A673 (cell line): ENCODE measurements at regions not wholly inside any gene's neighbourhood (a gene's known extent, or its start where the extent isn't known, plus 50 kb on each side); places are given as distances from the start of the nearest gene placed in this dataset.

Experiments
- BruUV-seq: library from RNA; stranded (reverse); fragments of 400-500 nt; replicated peaks from 2 replicates; lab custom pipeline; 2021; lab: Mats Ljungman, UMichigan
- CTCF ChIA-PET: fragments of 300-600 bp; sonication (Branson Sonifier 250); formaldehyde crosslinking; loops from one replicate; lab custom pipeline; 2022; ENCODE audit warnings: antibody characterized with exemption; lab: Charles Lee
- POLR2A ChIA-PET: fragments of 300-600 bp; sonication (Branson Sonifier 250); formaldehyde crosslinking; loops from one replicate; lab custom pipeline; 2022; ENCODE audit warnings: antibody characterized with exemption; ENCODE audit not compliant: low non-redundant PET; lab: Charles Lee
- DNase-seq: peaks from one replicate; pipeline ENCODE4 v3.0.0-alpha.2; 2015; ENCODE audit warnings: low spot score
- H3K27ac ChIP-seq: fragments of 200-600 bp; sonication (generic); 2 replicates; pipeline ENCODE4 v1.5.1; 2016; ENCODE audit warnings: mixed run types, low read depth, mild to moderate bottlenecking, mixed read lengths, antibody characterized with exemption, low read length; ENCODE audit not compliant: poor library complexity, severe bottlenecking
- H3K27me3 ChIP-seq: fragments of 200-600 bp; sonication (generic); replicated peaks from 2 replicates; pipeline ENCODE4 v1.6.1; 2017; ENCODE audit warnings: mixed run types, low read depth, mild to moderate bottlenecking, mixed read lengths, antibody characterized with exemption, low read length; ENCODE audit not compliant: insufficient read depth, poor library complexity
- H3K36me3 ChIP-seq: fragments of 200-600 bp; sonication (generic); 2 replicates; pipeline ENCODE4 v1.6.1; 2016; ENCODE audit warnings: mixed run types, mild to moderate bottlenecking, mixed read lengths, antibody characterized with exemption, low read length; ENCODE audit not compliant: insufficient read depth, poor library complexity, severe bottlenecking
- H3K4me1 ChIP-seq: fragments of 200-600 bp; sonication (generic); 2 replicates; pipeline ENCODE4 v1.6.1; 2017; ENCODE audit warnings: mixed run types, mild to moderate bottlenecking, mixed read lengths, antibody characterized with exemption, low read length; ENCODE audit not compliant: insufficient read depth, poor library complexity, severe bottlenecking
- H3K4me3 ChIP-seq: fragments of 200-600 bp; sonication (generic); 2 replicates; pipeline ENCODE4 v1.5.1; 2016; ENCODE audit warnings: low read depth, mixed run types, mild to moderate bottlenecking, mixed read lengths, low read length; ENCODE audit not compliant: poor library complexity, severe bottlenecking
- H3K9me3 ChIP-seq: fragments of 200-600 bp; sonication (generic); 2 replicates; pipeline ENCODE4 v1.6.1; 2016; ENCODE audit warnings: mixed run types, low read depth, mild to moderate bottlenecking, mixed read lengths, antibody characterized with exemption, low read length; ENCODE audit not compliant: poor library complexity, severe bottlenecking
- EZH2 ChIP-seq: fragments of 200-600 bp; sonication (generic); IDR thresholded peaks from 2 replicates; pipeline ENCODE4 v1.6.1; 2017; ENCODE audit warnings: borderline replicate concordance, low read depth, mild to moderate bottlenecking, mixed read lengths, antibody characterized with exemption, low read length; ENCODE audit not compliant: poor library complexity, severe bottlenecking
- intact Hi-C: fragments of 100-400 bp; cut with micrococcal nuclease; formaldehyde crosslinking; loops from one replicate; pipeline ENCODE4 v1.10.0; 2022; ENCODE audit not compliant: unreplicated experiment
- TF ChIP-seq, protein P1 (sequence below): fragments of 300-800, 200-600 bp; sonication (generic); conservative IDR thresholded peaks from 2 replicates; pipeline ENCODE4 v1.5.1; 2017; ENCODE audit warnings: low read depth, mild to moderate bottlenecking, antibody characterized with exemption, low read length, moderate library complexity, mixed read lengths

- ChIA-PET CTCF (no interaction called here), POLR2A (no interaction called here)
- no TSS peak for BruUV-seq
Measured at GRCh38 chr2:122239440-122239839, 484.0 kb downstream of the TSN start.

GRCh38 chr2:122244598-122245229 lies 489.3 kb downstream of the TSN start:
- H3K27ac ChIP-seq: no peak overlapping the region
- H3K4me1 ChIP-seq: no peaks in the 10 kb centered on the region
- no peak overlapping the region for H3K4me3 ChIP-seq
- intact Hi-C loops: no loop called here
- no TSS peak for BruUV-seq
- TF ChIP-seq EZH2: no peak
- TF ChIP-seq, protein P1, sequence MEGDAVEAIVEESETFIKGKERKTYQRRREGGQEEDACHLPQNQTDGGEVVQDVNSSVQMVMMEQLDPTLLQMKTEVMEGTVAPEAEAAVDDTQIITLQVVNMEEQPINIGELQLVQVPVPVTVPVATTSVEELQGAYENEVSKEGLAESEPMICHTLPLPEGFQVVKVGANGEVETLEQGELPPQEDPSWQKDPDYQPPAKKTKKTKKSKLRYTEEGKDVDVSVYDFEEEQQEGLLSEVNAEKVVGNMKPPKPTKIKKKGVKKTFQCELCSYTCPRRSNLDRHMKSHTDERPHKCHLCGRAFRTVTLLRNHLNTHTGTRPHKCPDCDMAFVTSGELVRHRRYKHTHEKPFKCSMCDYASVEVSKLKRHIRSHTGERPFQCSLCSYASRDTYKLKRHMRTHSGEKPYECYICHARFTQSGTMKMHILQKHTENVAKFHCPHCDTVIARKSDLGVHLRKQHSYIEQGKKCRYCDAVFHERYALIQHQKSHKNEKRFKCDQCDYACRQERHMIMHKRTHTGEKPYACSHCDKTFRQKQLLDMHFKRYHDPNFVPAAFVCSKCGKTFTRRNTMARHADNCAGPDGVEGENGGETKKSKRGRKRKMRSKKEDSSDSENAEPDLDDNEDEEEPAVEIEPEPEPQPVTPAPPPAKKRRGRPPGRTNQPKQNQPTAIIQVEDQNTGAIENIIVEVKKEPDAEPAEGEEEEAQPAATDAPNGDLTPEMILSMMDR: no peak
- CTCF ChIA-PET: no interaction called here
- POLR2A ChIA-PET: no interaction called here
- H3K27me3 ChIP-seq: no peaks in the 10 kb centered on the region
- H3K9me3 ChIP-seq: no peaks in the 10 kb centered on the region
- H3K36me3 ChIP-seq: no peaks in the 10 kb centered on the region
- no peak for DNase-seq

More at GRCh38 chr2:122239440-122239839, 484.0 kb downstream of the TSN start:
- H3K27me3 ChIP-seq: no peaks in the 10 kb centered on the region
- H3K9me3 ChIP-seq: no peaks in the 10 kb centered on the region
- no peak for DNase-seq
- no peak for TF ChIP-seq EZH2
- TF ChIP-seq, protein P1: no peak
- no peak overlapping the region for H3K27ac ChIP-seq
- H3K36me3 ChIP-seq: no peaks in the 10 kb centered on the region
- intact Hi-C loops: no loop called here
- H3K4me3 ChIP-seq: no peak overlapping the region
- H3K4me1 ChIP-seq: peaks cover 17% of the 10 kb centered on the region

- DNase-seq: no peak
- no peak overlapping the region for H3K27ac ChIP-seq
- CTCF ChIA-PET: no interaction called here
- H3K4me1 ChIP-seq: no peaks in the 10 kb centered on the region
- intact Hi-C loops: no loop called here
- H3K27me3 ChIP-seq: no peaks in the 10 kb centered on the region
- TF ChIP-seq EZH2: no peak
- TF ChIP-seq, protein P1: no peak
- POLR2A ChIA-PET: no interaction called here
- BruUV-seq: no TSS peak
- no peaks in the 10 kb centered on the region for H3K9me3 ChIP-seq
- H3K36me3 ChIP-seq: no peaks in the 10 kb centered on the region
- H3K4me3 ChIP-seq: no peak overlapping the region
Measured at GRCh38 chr2:122249673-122250072, 494.2 kb downstream of the TSN start.
